Smooth muscle cell (in vitro differentiated cells): ENCODE measurements at regions not wholly inside any gene's neighbourhood (a gene's known extent, or its start where the extent isn't known, plus 50 kb on each side); places are given as distances from the start of the nearest gene placed in this dataset.

Experiments
- DNase-seq: peaks from one replicate; lab custom pipeline; 2025; ENCODE audit not compliant: unreplicated experiment; lab: John Stamatoyannopoulos, UW
- H2AFZ ChIP-seq: fragments of 200-600 bp; sonication (generic); 2 replicates; pipeline ENCODE4 v1.6.0; 2016; ENCODE audit warnings: antibody characterized with exemption, low read depth, mild to moderate bottlenecking
- H3F3A ChIP-seq: fragments of 200-600 bp; sonication (generic); 2 replicates; pipeline ENCODE4 v1.6.0; 2017; ENCODE audit warnings: antibody characterized with exemption, low read depth
- H3K27ac ChIP-seq: fragments of 200-600 bp; sonication (generic); 2 replicates; pipeline ENCODE4 v1.5.1; 2016; ENCODE audit warnings: low read depth, mild to moderate bottlenecking
- H3K27me3 ChIP-seq: fragments of 200-600 bp; sonication (generic); 2 replicates; pipeline ENCODE4 v1.6.1; 2016; ENCODE audit warnings: low read depth, mild to moderate bottlenecking
- H3K36me3 ChIP-seq: fragments of 200-600 bp; sonication (generic); 2 replicates; pipeline ENCODE4 v1.5.1; 2016; ENCODE audit warnings: low read depth
- H3K4me1 ChIP-seq: fragments of 200-600 bp; sonication (generic); 2 replicates; pipeline ENCODE4 v1.5.1; 2016; ENCODE audit warnings: low read depth
- H3K4me2 ChIP-seq: fragments of 200-600 bp; sonication (generic); 2 replicates; pipeline ENCODE4 v1.6.0; 2016; ENCODE audit warnings: mild to moderate bottlenecking
- H3K4me3 ChIP-seq: fragments of 200-600 bp; sonication (generic); 2 replicates; pipeline ENCODE4 v1.5.1; 2016; ENCODE audit warnings: mild to moderate bottlenecking
- H3K79me2 ChIP-seq: fragments of 200-600 bp; sonication (generic); 2 replicates; pipeline ENCODE4 v1.6.0; 2016; ENCODE audit warnings: low read depth, mild to moderate bottlenecking
- H3K9ac ChIP-seq: fragments of 200-600 bp; sonication (generic); 2 replicates; pipeline ENCODE4 v1.6.0; 2016; ENCODE audit warnings: low read depth
- H3K9me3 ChIP-seq: fragments of 200-600 bp; sonication (generic); replicated peaks from 2 replicates; pipeline ENCODE4 v1.5.1; 2016; ENCODE audit warnings: low read depth
- H4K20me1 ChIP-seq: fragments of 200-600 bp; sonication (generic); 2 replicates; pipeline ENCODE4 v1.6.0; 2016; ENCODE audit warnings: low read depth
- WGBS: methylation state at CpG from one replicate; pipeline ENCODE4 v1.1.7; 2016; ENCODE audit warnings: low lambda C conversion rate; 5-methylcytosine and 5-hydroxymethylcytosine counted together
- TF ChIP-seq, protein P1 (sequence below): fragments of 200-600 bp; sonication (generic); IDR thresholded peaks from 2 replicates; pipeline ENCODE4 v1.5.1; 2017; ENCODE audit warnings: borderline replicate concordance, mild to moderate bottlenecking, antibody characterized with exemption; ENCODE audit not compliant: insufficient read depth, poor library complexity, severe bottlenecking

GRCh38 chr7:7109934-7110333, 72.4 kb upstream of the C1GALT1 start:
- DNase-seq: no peak
- Histone ChIP-seq H3K27ac (no peak overlapping the region), H3K4me3 (no peak overlapping the region), H3K79me2 (no peaks in the 10 kb centered on the region), H2AFZ (no peak overlapping the region), H3K4me2 (no peak overlapping the region), H3K9ac (no peak overlapping the region), H3K36me3 (no peaks in the 10 kb centered on the region), H3K9me3 (no peaks in the 10 kb centered on the region), H3K4me1 (no peaks in the 10 kb centered on the region), H3K27me3 (no peaks in the 10 kb centered on the region), H3F3A (no peaks in the 10 kb centered on the region), H4K20me1 (no peaks in the 10 kb centered on the region)
- TF ChIP-seq, protein P1, sequence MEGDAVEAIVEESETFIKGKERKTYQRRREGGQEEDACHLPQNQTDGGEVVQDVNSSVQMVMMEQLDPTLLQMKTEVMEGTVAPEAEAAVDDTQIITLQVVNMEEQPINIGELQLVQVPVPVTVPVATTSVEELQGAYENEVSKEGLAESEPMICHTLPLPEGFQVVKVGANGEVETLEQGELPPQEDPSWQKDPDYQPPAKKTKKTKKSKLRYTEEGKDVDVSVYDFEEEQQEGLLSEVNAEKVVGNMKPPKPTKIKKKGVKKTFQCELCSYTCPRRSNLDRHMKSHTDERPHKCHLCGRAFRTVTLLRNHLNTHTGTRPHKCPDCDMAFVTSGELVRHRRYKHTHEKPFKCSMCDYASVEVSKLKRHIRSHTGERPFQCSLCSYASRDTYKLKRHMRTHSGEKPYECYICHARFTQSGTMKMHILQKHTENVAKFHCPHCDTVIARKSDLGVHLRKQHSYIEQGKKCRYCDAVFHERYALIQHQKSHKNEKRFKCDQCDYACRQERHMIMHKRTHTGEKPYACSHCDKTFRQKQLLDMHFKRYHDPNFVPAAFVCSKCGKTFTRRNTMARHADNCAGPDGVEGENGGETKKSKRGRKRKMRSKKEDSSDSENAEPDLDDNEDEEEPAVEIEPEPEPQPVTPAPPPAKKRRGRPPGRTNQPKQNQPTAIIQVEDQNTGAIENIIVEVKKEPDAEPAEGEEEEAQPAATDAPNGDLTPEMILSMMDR: no peak

DNA sequence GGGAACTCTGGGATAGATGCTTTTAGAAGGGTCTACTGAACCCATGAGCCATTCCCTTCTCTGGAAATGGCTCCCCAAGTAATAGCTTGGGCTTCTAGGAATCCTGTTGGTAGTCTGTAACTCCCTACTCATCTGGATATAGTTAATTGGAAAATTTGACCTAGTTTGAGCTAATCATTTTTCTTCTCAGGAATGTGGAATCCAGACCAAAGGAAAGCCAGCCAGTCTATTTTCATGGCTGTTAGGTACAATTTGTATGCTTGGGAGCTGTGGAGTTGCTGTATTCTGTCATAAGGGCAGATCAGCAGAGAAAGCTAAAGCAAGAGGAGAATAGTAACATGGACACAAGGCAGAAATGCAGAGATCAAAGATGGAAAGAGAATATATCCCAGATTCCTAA, 71.6 kb upstream of the C1GALT1 start:
- Histone ChIP-seq H3K36me3 (no peaks in the 10 kb centered on the region), H3K4me1 (no peaks in the 10 kb centered on the region), H3K27ac (no peak overlapping the region), H3F3A (no peaks in the 10 kb centered on the region), H4K20me1 (no peaks in the 10 kb centered on the region), H3K4me3 (no peak overlapping the region), H3K27me3 (no peaks in the 10 kb centered on the region), H3K4me2 (no peak overlapping the region), H3K79me2 (no peaks in the 10 kb centered on the region), H3K9me3 (no peaks in the 10 kb centered on the region), H3K9ac (no peak overlapping the region), H2AFZ (no peak overlapping the region)
- DNase-seq: no peak
- TF ChIP-seq, protein P1: no peak

DNA sequence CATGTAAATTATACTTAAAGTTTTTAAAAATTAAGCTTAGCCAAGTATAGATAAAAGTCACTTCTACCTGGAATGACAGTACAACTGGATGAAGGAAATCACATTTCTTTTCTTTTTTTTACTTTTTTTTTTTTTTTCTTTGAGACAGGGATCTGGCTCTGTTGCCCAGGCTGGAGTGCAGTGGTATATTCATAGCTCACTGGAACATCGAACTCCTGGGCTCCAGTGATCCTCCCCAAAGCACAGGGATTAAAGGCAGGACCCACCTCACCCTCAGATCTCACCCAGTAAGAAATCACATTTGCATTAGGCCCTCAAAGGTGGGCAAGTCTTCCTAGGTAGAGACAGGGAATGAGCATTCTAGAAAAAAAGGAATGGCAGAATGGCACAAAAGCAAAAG, 69.5 kb upstream of the C1GALT1 start:
- H3K4me1 ChIP-seq: no peaks in the 10 kb centered on the region
- no peak overlapping the region for H3K4me2 ChIP-seq
- no peak for DNase-seq
- H3F3A ChIP-seq: no peaks in the 10 kb centered on the region
- no peaks in the 10 kb centered on the region for H3K9me3 ChIP-seq
- no peak overlapping the region for H3K9ac ChIP-seq
- no peak overlapping the region for H3K4me3 ChIP-seq
- H3K79me2 ChIP-seq: no peaks in the 10 kb centered on the region
- H3K27me3 ChIP-seq: no peaks in the 10 kb centered on the region
- TF ChIP-seq, protein P1: no peak
- no peaks in the 10 kb centered on the region for H4K20me1 ChIP-seq
- WGBS: 92% methylated on average over 1 of the region's 1 CpG
- H3K27ac ChIP-seq: no peak overlapping the region
- no peaks in the 10 kb centered on the region for H3K36me3 ChIP-seq
- no peak overlapping the region for H2AFZ ChIP-seq

DNA sequence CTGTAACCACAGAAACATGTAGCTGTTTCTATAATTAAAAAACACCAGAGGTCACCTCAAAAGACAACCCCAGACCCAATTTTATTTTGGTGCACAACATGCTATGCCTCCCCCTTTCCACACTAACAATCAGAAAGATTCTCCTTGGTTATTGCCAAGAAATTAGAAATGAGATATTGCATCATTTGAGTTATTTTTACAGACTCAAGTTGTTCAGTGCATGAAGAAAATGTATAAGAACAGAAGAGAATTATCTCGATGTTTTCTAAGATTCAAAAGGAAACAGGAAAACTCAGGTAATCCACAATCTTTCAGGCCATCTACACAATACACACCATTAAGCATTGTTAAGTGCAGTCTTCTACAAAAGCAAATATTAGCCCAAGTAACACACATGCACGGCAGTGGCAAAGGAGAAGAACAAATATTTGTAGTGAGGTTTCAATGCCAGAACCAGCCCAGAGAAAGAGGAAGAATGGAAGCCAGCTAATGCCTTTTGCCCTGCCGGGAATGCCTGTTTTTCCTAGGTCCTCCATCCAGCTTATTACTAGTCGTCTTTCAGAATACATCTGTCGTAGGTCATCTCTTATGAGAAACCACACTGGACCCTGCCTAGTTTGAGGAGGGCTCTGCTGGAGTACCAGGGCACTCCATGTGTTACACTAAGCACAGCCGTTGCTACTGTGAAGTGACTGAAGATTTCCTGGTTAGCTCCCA, 67.6 kb upstream of the C1GALT1 start:
- WGBS: 92% methylated on average over 6 of the region's 6 CpGs
- no peak for DNase-seq
- Histone ChIP-seq H3K36me3 (no peaks in the 10 kb centered on the region), H4K20me1 (no peaks in the 10 kb centered on the region), H3K4me1 (no peaks in the 10 kb centered on the region), H3K9ac (no peak overlapping the region), H2AFZ (no peak overlapping the region), H3K9me3 (no peaks in the 10 kb centered on the region), H3K27me3 (no peaks in the 10 kb centered on the region), H3F3A (no peaks in the 10 kb centered on the region), H3K4me3 (no peak overlapping the region), H3K79me2 (no peaks in the 10 kb centered on the region), H3K27ac (no peak overlapping the region), H3K4me2 (no peak overlapping the region)
- TF ChIP-seq, protein P1: no peak
